ENCODE measurements at regions not wholly inside any gene's neighbourhood (a gene's known extent, or its start where the extent isn't known, plus 50 kb on each side); places are given as distances from the start of the nearest gene placed in this dataset.

DNA sequence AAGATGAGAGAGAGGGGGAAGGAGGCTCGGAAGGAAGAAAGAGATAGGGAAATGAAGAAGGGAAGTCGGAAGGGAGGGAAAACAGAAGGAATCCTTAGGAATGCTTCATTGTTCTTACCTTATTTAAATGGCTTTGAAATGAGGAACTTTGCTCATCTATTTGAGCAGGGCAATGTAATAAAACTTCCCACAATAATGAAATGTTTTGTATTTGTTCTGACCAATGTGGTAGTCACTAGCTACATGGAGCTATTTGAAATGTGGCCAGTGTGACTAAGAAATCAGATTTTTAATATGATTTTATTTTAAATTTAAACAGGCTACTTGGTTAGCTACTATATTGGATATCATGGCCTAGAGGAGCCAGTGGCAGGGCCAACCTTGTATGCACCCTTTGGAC is 510.6 kb downstream of the HTR7 start:
- no peak for DNase-seq

DNA sequence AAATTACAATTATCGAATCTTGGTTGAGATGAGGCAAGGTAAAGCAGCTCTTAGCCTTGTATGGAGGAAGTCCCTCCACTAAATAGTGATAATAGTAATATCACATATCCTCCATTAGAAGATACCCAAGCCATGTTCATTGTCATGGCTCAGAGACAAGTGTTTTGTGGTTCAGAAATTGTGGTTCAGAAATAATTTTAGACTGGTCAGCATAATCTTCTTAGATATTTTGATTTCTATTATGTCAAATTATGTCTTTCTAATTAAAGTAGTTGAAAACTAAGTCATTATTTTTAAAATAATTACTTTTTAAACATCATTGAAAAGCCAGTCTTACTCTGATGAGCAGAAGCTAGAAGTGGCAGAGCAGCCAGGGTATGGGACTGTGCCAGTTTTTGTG is 507.7 kb downstream of the HTR7 start:
- DNase-seq: no peak

- no peak for DNase-seq
Measured at GRCh38 chr10:90352288-90352687, 505.6 kb downstream of the HTR7 start.

DNA sequence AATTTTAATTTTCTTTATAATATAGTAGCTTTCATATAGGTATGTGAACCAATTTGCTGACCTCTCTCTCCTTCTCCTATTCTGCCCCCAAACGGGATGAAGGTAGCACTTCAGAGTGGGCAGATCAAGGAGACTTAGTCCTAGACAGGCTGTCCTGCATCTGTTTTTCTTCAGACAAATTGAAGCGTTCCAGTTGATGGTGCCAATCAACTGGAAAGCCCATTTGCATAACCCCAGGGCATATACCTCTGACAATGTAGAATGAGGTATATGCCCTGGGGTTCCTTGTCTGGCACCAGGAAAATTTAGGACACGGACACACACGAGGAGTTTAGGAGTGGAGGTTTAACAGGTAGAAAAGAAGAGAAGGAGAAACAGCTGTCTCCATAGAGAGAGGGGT is 502.9 kb downstream of the HTR7 start:
- DNase-seq: no peak

DNA sequence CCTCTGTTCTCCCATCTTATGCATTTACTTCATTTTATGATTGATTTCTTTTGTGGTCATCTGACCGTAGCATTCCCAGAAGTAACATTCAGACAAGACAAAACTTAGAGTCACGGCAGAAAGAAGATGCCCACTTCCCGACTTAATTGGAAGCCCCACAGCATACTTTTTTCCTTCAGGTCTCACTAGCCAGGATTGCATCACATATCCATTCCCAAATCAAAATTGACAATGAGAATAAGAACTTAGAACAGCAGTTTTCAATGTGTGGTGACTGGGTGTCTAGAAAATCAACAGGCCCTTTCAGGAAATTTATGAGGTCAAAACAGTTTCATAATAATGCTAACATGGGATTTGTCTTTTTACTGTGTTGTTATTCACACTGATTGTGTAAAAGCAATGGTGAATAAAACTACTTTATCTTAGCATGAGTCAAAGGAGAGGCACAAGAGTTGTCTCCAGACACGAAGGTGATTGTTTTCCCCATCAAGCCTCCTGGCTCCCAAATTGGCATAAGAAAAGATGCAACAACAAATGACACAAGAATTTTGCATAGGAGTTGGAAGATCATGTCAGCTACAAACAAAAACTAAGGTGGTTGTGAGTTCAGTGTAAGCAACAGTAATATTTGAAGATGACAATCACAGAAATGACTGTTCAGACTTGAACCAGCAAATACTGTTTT is 493.9 kb downstream of the HTR7 start:
- no peak for DNase-seq

DNA sequence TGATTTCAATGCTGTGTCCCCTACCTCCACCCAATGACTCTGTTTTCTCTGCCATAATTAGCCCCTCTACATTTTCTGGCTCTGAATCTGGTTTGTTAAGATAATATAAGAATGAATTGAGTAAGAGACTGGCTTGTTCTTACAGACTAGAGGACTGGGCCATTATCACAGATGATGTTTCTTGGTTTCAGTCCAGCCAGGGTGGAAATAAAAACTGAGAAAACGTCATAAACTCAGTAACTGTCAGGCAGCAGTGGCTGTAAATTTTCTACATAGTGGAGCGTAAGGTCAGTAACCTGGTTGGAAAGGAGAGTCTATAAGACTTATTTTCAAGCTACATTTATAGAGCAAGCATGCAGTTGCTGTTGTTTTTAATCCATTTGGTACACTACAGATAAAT is 485.4 kb downstream of the HTR7 start:
- no peak for DNase-seq

DNA sequence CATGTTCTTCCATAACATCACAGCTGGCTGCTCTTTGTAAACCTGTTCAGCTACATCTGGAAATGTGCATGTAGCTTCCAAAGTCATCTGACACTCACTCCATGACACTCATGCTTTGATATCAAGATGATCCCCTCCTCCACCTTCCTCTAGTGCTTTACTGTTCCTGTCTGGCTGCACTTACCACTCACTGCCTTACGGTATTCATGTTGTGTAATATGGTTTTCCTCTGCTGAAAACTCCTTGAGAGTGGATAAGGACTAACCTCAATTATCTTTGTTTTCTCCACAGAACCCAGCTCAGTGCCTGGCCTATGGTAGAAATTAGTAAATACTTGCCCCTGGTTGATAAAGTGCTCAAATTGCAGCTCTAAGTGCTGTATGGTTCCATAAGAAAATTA is 483.9 kb downstream of the HTR7 start:
- no peak for DNase-seq

DNA sequence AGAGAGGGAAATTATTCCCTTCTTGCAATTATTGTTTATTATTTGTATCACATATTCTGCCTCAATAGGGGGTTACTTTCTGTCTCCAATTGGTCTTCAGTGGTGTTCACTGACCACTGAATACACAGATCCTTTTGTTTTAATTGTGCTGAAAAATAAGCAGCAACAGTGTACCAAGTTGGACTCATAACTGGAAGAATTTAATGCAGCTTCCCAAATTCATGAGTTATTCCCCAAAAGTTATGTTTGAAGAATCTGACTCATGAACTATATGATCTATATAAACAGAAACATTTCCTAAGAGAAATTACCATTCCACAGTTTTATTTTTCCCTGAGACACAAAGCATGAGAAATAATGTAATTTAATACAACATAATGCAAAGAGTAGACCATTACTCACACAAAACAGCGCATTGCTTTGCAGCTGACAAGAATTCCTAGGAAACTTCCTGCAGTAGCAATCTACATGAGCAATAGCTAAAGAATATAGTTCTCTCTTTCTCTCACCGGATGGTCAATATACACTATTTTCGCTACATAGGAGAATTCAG is 479.2 kb downstream of the HTR7 start:
- DNase-seq: no peak

- DNase-seq: no peak
Measured at GRCh38 chr10:90381468-90381867, 476.4 kb downstream of the HTR7 start.

DNA sequence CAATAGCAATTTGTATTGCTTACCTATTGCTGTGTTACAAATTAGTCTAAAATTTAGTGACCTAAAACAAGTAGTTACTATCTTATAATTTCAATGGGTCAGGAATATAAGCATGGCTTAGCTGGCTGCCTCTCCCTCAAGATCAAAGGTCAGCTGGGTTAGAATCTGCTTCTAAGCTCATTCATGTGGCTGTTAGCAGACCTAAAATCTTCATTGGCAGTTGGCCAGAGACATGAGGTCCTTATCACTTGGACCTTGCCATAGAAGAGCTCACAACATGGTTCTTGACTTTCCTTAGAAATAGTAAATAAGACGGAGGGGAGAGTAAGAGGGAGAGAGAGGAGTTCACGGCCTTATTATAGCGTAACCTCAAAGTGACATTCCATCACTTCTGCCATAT is 468.0 kb downstream of the HTR7 start:
- DNase-seq: no peak

DNA sequence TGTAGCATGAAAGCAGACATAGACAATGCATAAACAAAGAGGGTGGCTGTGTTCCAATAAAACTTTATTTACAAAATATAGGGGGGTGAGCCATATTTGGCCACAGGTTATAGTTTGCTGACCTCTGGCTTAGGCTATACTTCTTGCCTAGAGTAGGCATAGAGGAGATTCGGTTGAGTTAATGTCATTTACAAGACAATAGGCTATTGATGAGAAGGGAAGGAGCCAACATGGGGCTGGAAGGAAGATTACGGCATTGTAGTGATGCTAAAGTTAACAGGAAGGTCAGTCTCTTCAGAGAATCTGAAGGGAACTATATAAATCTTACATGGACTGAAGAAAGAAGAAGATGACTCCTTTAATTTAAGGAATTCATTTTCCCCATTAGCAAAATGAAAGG is 463.5 kb downstream of the HTR7 start:
- DNase-seq: no peak

DNA sequence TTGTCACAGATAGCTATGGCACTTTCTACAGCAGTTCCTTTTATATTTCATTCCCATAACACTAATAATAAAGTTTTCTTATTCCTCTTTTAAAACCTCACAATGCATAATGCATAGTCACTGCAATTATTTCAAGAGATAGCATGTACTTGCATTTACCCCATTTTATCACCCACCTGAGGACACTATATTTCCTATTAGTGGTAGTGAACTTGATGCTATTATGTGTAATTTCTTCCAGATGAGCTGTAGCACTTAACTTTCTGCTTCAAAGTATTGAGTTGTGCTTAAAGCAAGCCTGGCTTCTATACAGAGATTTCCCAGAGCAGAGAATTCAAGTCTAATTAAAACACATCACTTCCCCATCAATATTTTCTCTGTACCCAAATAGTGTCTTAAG is 461.1 kb downstream of the HTR7 start:
- DNase-seq: no peak

GRCh38 chr10:90398566-90398965 is 459.3 kb downstream of the HTR7 start:
- DNase-seq: no peak

- no peak for DNase-seq
Measured at GRCh38 chr10:90399782-90400181, 458.1 kb downstream of the HTR7 start.

- DNase-seq: no peak
Measured at GRCh38 chr10:90403211-90404000, 454.4 kb downstream of the HTR7 start.

GRCh38 chr10:90407131-90407530 is 450.7 kb downstream of the HTR7 start:
- DNase-seq: no peak

GRCh38 chr10:90407851-90408250 is 450.0 kb downstream of the HTR7 start:
- DNase-seq: no peak

- DNase-seq: no peak
Measured at GRCh38 chr10:90412582-90412981, 445.3 kb downstream of the HTR7 start.

GRCh38 chr10:90413196-90413595 is 444.6 kb downstream of the HTR7 start:
- DNase-seq: no peak

DNA sequence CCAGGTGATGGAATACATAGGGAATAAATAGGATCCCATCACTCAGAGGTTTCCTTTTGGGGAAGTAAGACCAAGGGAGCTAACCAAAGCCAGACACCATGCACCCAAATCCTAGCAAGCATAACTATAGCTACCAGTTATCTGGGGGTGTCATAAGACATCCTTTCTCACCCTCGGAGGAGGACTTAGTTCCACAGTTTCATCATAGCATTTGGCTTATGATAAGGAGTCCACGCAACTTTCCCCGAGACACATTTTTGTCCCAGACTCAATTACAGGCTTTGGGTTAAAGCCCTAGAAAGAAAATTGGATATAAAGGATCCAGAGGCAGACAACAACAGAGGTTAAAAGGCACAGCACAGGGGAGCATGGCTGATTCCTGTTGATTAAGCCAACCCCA is 442.9 kb downstream of the HTR7 start:
- no peak for DNase-seq

DNA sequence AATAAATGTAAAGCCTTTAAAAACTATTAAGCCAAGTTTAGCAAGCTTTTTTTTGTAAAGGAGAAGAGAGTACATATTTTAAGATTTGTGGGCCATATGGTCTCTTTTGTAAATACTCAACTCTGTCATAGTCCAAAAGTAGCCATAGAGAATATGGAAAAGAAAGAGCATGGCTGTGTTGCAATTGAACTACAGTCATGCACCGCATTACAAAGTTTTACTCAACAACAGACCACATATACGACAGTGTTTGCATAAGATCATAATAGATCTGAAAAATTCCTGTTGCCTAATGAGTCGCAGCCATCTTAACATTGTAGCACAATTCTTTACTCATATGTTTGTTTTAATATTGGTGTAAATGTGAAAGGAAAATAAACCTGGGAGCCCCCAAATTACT is 440.8 kb downstream of the HTR7 start:
- DNase-seq: no peak

- no peak for DNase-seq
Measured at GRCh38 chr10:90417476-90418210, 440.2 kb downstream of the HTR7 start.

- DNase-seq: no peak
Measured at GRCh38 chr10:90418869-90419652, 438.8 kb downstream of the HTR7 start.
